ENCODE measurements at regions not wholly inside any gene's neighbourhood (a gene's known extent, or its start where the extent isn't known, plus 50 kb on each side); places are given as distances from the start of the nearest gene placed in this dataset.

DNA sequence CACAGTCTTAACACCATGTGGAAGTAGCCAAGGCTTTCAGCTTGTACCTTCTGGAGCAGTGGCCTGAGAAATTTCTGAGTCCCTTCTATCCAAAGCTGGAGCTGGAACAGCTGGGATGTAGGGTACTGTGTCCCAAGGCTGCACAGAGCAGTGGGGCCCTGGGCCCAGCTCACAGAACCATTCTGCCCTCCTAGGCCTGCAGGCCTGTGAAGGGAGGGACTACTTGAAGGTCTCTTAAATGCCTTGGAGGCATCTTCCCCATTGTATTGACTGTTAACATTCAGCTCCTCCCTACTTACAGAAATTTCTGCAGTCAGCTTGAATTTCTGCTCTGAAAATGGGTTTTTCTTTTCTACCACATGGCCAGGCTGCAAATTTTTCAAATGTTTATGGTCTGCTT lies 156.5 kb upstream of the MANEA start:
- TF ChIP-seq POLR2A (IDR thresholded peaks at IDR 0.05): no peak
- TF ChIP-seq, protein P1, sequence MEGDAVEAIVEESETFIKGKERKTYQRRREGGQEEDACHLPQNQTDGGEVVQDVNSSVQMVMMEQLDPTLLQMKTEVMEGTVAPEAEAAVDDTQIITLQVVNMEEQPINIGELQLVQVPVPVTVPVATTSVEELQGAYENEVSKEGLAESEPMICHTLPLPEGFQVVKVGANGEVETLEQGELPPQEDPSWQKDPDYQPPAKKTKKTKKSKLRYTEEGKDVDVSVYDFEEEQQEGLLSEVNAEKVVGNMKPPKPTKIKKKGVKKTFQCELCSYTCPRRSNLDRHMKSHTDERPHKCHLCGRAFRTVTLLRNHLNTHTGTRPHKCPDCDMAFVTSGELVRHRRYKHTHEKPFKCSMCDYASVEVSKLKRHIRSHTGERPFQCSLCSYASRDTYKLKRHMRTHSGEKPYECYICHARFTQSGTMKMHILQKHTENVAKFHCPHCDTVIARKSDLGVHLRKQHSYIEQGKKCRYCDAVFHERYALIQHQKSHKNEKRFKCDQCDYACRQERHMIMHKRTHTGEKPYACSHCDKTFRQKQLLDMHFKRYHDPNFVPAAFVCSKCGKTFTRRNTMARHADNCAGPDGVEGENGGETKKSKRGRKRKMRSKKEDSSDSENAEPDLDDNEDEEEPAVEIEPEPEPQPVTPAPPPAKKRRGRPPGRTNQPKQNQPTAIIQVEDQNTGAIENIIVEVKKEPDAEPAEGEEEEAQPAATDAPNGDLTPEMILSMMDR (IDR thresholded peaks at IDR 0.05): no peak

All from thyroid gland (tissue), 4 donors.